ENCODE measurements at regions not wholly inside any gene's neighbourhood (a gene's known extent, or its start where the extent isn't known, plus 50 kb on each side); places are given as distances from the start of the nearest gene placed in this dataset.

GRCh38 chr10:107701943-107702342 is 537.4 kb upstream of the SORCS1 start:
- TF ChIP-seq EP300 (IDR thresholded peaks at IDR 0.05) (no peak), POLR2A (IDR thresholded peaks at IDR 0.05) (no peak), CTCF (IDR thresholded peaks at IDR 0.05) (no peak), POLR2AphosphoS5 (IDR thresholded peaks at IDR 0.05) (no peak)
- no peak overlapping the region for H3K4me3 ChIP-seq
- H3K27me3 ChIP-seq = no peaks in the 10 kb centered on the region
- no peak for DNase-seq
- H3K36me3 ChIP-seq = no peaks in the 10 kb centered on the region
- no peaks in the 10 kb centered on the region for H3K9me3 ChIP-seq
- no peaks in the 10 kb centered on the region for H3K4me1 ChIP-seq
- H3K27ac ChIP-seq = no peak overlapping the region
- intact Hi-C loops (cut with DNase I) = no loop called here

GRCh38 chr10:107692072-107692471 is 527.6 kb upstream of the SORCS1 start:
- TF ChIP-seq POLR2A (IDR thresholded peaks at IDR 0.05) = no peak
- DNase-seq = no peak
- no peaks in the 10 kb centered on the region for H3K36me3 ChIP-seq
- intact Hi-C loops (cut with DNase I) = no loop called here
- H3K9me3 ChIP-seq = no peaks in the 10 kb centered on the region
- no peak overlapping the region for H3K4me3 ChIP-seq
- WGBS, 2 donors = 61 to 78% methylated on average over 1 of the region's 1 CpG
- H3K27me3 ChIP-seq = no peaks in the 10 kb centered on the region
- no peak overlapping the region for H3K27ac ChIP-seq
- no peaks in the 10 kb centered on the region for H3K4me1 ChIP-seq

GRCh38 chr10:107689323-107689722 is 524.8 kb upstream of the SORCS1 start:
- H3K36me3 ChIP-seq = no peaks in the 10 kb centered on the region
- TF ChIP-seq POLR2A (IDR thresholded peaks at IDR 0.05) = no peak
- TF ChIP-seq CTCF (IDR thresholded peaks at IDR 0.05) = no peak
- TF ChIP-seq POLR2AphosphoS5 (IDR thresholded peaks at IDR 0.05) = no peak
- no peak for TF ChIP-seq EP300 (IDR thresholded peaks at IDR 0.05)
- no peak for DNase-seq
- WGBS, 2 donors = 68 to 81% methylated on average over 2 of the region's 2 CpGs
- no peaks in the 10 kb centered on the region for H3K9me3 ChIP-seq
- no peak overlapping the region for H3K4me3 ChIP-seq
- no peaks in the 10 kb centered on the region for H3K27me3 ChIP-seq
- H3K27ac ChIP-seq = no peak overlapping the region
- intact Hi-C loops (cut with DNase I) = no loop called here
- no peaks in the 10 kb centered on the region for H3K4me1 ChIP-seq

- Histone ChIP-seq H3K9me3 (no peaks in the 10 kb centered on the region), H3K4me1 (no peaks in the 10 kb centered on the region), H3K4me3 (no peak overlapping the region), H3K27me3 (no peaks in the 10 kb centered on the region), H3K36me3 (no peaks in the 10 kb centered on the region), H3K27ac (no peak overlapping the region)
- TF ChIP-seq POLR2AphosphoS5 (IDR thresholded peaks at IDR 0.05) (no peak), CTCF (IDR thresholded peaks at IDR 0.05) (no peak), EP300 (IDR thresholded peaks at IDR 0.05) (no peak), POLR2A (IDR thresholded peaks at IDR 0.05) (no peak)
- intact Hi-C loops (cut with DNase I) = no loop called here
- WGBS, 2 donors = 90 to 91% methylated on average over 2 of the region's 2 CpGs
- no peak for DNase-seq
Measured at GRCh38 chr10:107687701-107688100, 523.2 kb upstream of the SORCS1 start.

- DNase-seq = no peak
- WGBS, 2 donors = 28 to 60% methylated on average over 3 of the region's 3 CpGs
- no peak for TF ChIP-seq POLR2A (IDR thresholded peaks at IDR 0.05)
- TF ChIP-seq POLR2AphosphoS5 (IDR thresholded peaks at IDR 0.05) = no peak
- TF ChIP-seq EP300 (IDR thresholded peaks at IDR 0.05) = no peak
- TF ChIP-seq CTCF (IDR thresholded peaks at IDR 0.05) = no peak
- Histone ChIP-seq H3K27me3 (no peaks in the 10 kb centered on the region), H3K27ac (no peak overlapping the region), H3K36me3 (no peaks in the 10 kb centered on the region), H3K4me3 (no peak overlapping the region), H3K9me3 (no peaks in the 10 kb centered on the region), H3K4me1 (no peaks in the 10 kb centered on the region)
- intact Hi-C loops (cut with DNase I) = no loop called here
Measured at GRCh38 chr10:107686095-107686494, 521.6 kb upstream of the SORCS1 start.
